WERI-Rb-1 (cell line): ENCODE measurements at regions not wholly inside any gene's neighbourhood (a gene's known extent, or its start where the extent isn't known, plus 50 kb on each side); places are given as distances from the start of the nearest gene placed in this dataset.

Experiments
- DNase-seq: peaks from one replicate; pipeline ENCODE4 v3.0.0-alpha.2; 2020
- H3K27ac ChIP-seq: fragments of 250-450 bp; sonication (Bioruptor Pico); 2 replicates; pipeline ENCODE4 v1.5.1; 2020; ENCODE audit warnings: mild to moderate bottlenecking, moderate library complexity
- H3K27me3 ChIP-seq: fragments of 250-450 bp; sonication (Bioruptor Pico); 2 replicates; pipeline ENCODE4 v1.5.1; 2021; ENCODE audit warnings: mild to moderate bottlenecking, low read depth, moderate library complexity; ENCODE audit not compliant: insufficient read depth, severe bottlenecking
- H3K36me3 ChIP-seq: fragments of 250-450 bp; sonication (Bioruptor Pico); 2 replicates; pipeline ENCODE4 v1.5.1; 2020; ENCODE audit warnings: mild to moderate bottlenecking, moderate library complexity
- H3K4me3 ChIP-seq: 2 replicates; pipeline ENCODE4 v1.5.1; 2011; ENCODE audit warnings: low read depth, mild to moderate bottlenecking, control low read depth, low read length
- H3K9me3 ChIP-seq: fragments of 250-450 bp; sonication (Bioruptor Pico); 2 replicates; pipeline ENCODE4 v1.5.1; 2021; ENCODE audit warnings: mild to moderate bottlenecking, moderate library complexity; ENCODE audit not compliant: severe bottlenecking
- CTCF ChIP-seq: IDR thresholded peaks from 2 replicates; pipeline ENCODE4 v1.5.1; 2011; ENCODE audit warnings: low read depth, mild to moderate bottlenecking, control low read depth, inconsistent platforms, low read length

- Histone ChIP-seq H3K27me3 (no peaks in the 10 kb centered on the region), H3K27ac (no peak overlapping the region), H3K36me3 (no peaks in the 10 kb centered on the region), H3K9me3 (no peaks in the 10 kb centered on the region), H3K4me3 (no peak overlapping the region)
- no peak for TF ChIP-seq CTCF
- no peak for DNase-seq
Observed at GRCh38 chr16:5446623-5447240, 349.1 kb upstream of the EEF2KMT start.

GRCh38 chr16:5444189-5444588, 346.6 kb upstream of the EEF2KMT start:
- no peak overlapping the region for H3K27ac ChIP-seq
- no peaks in the 10 kb centered on the region for H3K27me3 ChIP-seq
- TF ChIP-seq CTCF = no peak
- DNase-seq = no peak
- no peak overlapping the region for H3K4me3 ChIP-seq
- H3K9me3 ChIP-seq = peaks cover 2% of the 10 kb centered on the region
- H3K36me3 ChIP-seq = no peaks in the 10 kb centered on the region

GRCh38 chr16:5442986-5443385, 345.4 kb upstream of the EEF2KMT start:
- no peak for DNase-seq

GRCh38 chr16:5442054-5442453, 344.5 kb upstream of the EEF2KMT start:
- peaks cover 2% of the 10 kb centered on the region for H3K9me3 ChIP-seq
- no peak for DNase-seq
- H3K36me3 ChIP-seq = no peaks in the 10 kb centered on the region
- H3K27ac ChIP-seq = no peak overlapping the region
- no peak for TF ChIP-seq CTCF
- no peaks in the 10 kb centered on the region for H3K27me3 ChIP-seq
- no peak overlapping the region for H3K4me3 ChIP-seq

More at GRCh38 chr16:5442986-5443385, 345.4 kb upstream of the EEF2KMT start:
- Histone ChIP-seq H3K27ac (no peak overlapping the region), H3K27me3 (no peaks in the 10 kb centered on the region), H3K36me3 (no peaks in the 10 kb centered on the region), H3K9me3 (peaks cover 2% of the 10 kb centered on the region), H3K4me3 (no peak overlapping the region)
- TF ChIP-seq CTCF = no peak

- Histone ChIP-seq H3K9me3 (peaks cover 2% of the 10 kb centered on the region), H3K27me3 (no peaks in the 10 kb centered on the region), H3K27ac (no peak overlapping the region), H3K36me3 (no peaks in the 10 kb centered on the region), H3K4me3 (no peak overlapping the region)
- no peak for TF ChIP-seq CTCF
- no peak for DNase-seq
Observed at GRCh38 chr16:5438591-5438990, 341.0 kb upstream of the EEF2KMT start.

GRCh38 chr16:5433587-5433986, 336.0 kb upstream of the EEF2KMT start:
- Histone ChIP-seq H3K36me3 (no peaks in the 10 kb centered on the region), H3K9me3 (no peaks in the 10 kb centered on the region)
- no peak for TF ChIP-seq CTCF

More at GRCh38 chr16:5433587-5433986, 336.0 kb upstream of the EEF2KMT start:
- no peak overlapping the region for H3K27ac ChIP-seq
- H3K27me3 ChIP-seq = no peaks in the 10 kb centered on the region
- no peak for DNase-seq
- H3K4me3 ChIP-seq = no peak overlapping the region
